Body of pancreas (tissue), 4 donors: ENCODE measurements at regions not wholly inside any gene's neighbourhood (a gene's known extent, or its start where the extent isn't known, plus 50 kb on each side); places are given as distances from the start of the nearest gene placed in this dataset.

ENCODE experiments used
- POLR2A ChIP-seq, 3 donors: fragments of 450-650 bp; IDR thresholded peaks; one replicate each; pipeline ENCODE4 v1.6.1; 2016; ENCODE audit warnings: antibody characterized with exemption in 3 of 3, mild to moderate bottlenecking in 2 of 3
- TF ChIP-seq, protein P1 (sequence below), 7 experiments: fragments of 450-650 bp in 4 of 7; fragments of 200-600 bp in 3 of 7; sonication (generic) in 3 of 7; IDR thresholded peaks; one replicate each; pipeline ENCODE4 v1.5.1; 2016 to 2019; ENCODE audit warnings: antibody characterized with exemption in 7 of 7

DNA sequence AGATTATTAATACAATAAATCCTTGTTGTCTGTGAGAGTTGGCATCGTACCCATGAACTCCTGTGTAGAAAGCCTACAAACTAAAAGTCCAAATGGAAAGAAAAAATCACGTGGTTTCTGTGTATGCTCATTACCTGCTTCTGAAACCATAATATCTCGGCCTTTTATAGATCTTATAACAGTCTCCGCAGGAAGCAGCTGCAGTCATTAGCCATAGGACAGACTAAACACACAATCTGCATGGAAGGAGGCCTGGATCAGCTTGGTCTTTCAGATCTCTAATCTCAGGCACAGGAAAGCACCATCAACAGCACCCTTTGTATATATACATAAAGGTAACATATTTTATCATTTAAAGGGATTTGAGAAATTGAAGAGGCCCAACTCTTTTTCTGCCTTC lies 508.9 kb upstream of the TCF4 start:
- TF ChIP-seq, protein P1, sequence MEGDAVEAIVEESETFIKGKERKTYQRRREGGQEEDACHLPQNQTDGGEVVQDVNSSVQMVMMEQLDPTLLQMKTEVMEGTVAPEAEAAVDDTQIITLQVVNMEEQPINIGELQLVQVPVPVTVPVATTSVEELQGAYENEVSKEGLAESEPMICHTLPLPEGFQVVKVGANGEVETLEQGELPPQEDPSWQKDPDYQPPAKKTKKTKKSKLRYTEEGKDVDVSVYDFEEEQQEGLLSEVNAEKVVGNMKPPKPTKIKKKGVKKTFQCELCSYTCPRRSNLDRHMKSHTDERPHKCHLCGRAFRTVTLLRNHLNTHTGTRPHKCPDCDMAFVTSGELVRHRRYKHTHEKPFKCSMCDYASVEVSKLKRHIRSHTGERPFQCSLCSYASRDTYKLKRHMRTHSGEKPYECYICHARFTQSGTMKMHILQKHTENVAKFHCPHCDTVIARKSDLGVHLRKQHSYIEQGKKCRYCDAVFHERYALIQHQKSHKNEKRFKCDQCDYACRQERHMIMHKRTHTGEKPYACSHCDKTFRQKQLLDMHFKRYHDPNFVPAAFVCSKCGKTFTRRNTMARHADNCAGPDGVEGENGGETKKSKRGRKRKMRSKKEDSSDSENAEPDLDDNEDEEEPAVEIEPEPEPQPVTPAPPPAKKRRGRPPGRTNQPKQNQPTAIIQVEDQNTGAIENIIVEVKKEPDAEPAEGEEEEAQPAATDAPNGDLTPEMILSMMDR (IDR thresholded peaks at IDR 0.05): no peak
- no peak for TF ChIP-seq POLR2A (IDR thresholded peaks at IDR 0.05)
